Ishikawa (cell line): ENCODE measurements at regions not wholly inside any gene's neighbourhood (a gene's known extent, or its start where the extent isn't known, plus 50 kb on each side); places are given as distances from the start of the nearest gene placed in this dataset.

Source experiments
- CREB1 ChIP-seq: IDR thresholded peaks from 2 replicates; pipeline ENCODE4 v1.6.1; 2012; ENCODE audit warnings: low read depth
- EGR1 ChIP-seq: IDR thresholded peaks from 2 replicates; pipeline ENCODE4 v1.6.1; 2012
- EP300 ChIP-seq: IDR thresholded peaks from 2 replicates; pipeline ENCODE4 v1.6.1; 2012; ENCODE audit warnings: borderline replicate concordance
- FOXM1 ChIP-seq: IDR thresholded peaks from 2 replicates; pipeline ENCODE4 v1.6.1; 2012; ENCODE audit warnings: low read depth, borderline replicate concordance
- NFIC ChIP-seq: IDR thresholded peaks from 2 replicates; pipeline ENCODE4 v1.6.1; 2012
- RAD21 ChIP-seq: IDR thresholded peaks from 2 replicates; pipeline ENCODE4 v1.6.1; 2012; ENCODE audit warnings: low read depth
- TCF12 ChIP-seq: IDR thresholded peaks from 2 replicates; pipeline ENCODE4 v1.6.1; 2012; ENCODE audit warnings: low read depth
- YY1 ChIP-seq: IDR thresholded peaks from 2 replicates; pipeline ENCODE4 v1.6.1; 2012; ENCODE audit warnings: low read depth
- ZBTB7A ChIP-seq: IDR thresholded peaks from 2 replicates; pipeline ENCODE4 v1.6.1; 2012; ENCODE audit warnings: low read depth
- TF ChIP-seq, protein P1 (sequence below): IDR thresholded peaks from 2 replicates; pipeline ENCODE4 v1.6.1; 2012
- TF ChIP-seq, protein P2 (sequence below): IDR thresholded peaks from 2 replicates; pipeline ENCODE4 v1.6.1; 2012; ENCODE audit warnings: low read depth, mild to moderate bottlenecking
- TF ChIP-seq, protein P3 (sequence below): IDR thresholded peaks from 2 replicates; pipeline ENCODE4 v1.6.1; 2012

DNA sequence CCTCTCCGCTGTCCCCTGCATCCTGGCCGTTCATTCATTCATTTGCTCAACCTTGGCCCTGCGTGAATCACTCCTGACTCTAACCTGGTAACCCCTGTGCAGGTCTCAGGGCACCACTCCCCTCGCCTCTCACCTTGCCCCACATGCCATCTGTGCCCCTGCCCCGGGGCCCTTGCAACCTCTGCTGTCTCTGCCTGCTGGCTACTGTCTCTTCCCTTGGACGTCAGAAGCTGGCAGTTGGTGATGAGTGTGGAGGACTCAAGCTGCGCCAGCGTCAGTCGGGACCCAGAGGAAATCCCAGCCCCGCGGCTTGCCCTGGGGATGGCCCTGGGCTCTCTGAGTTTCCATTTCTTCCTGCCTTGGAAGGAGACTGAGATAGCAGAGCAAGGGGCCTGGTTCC lies 154.9 kb downstream of the OLFM1 start:
- TF ChIP-seq EP300 (no peak), YY1 (no peak), RAD21 (no peak), ZBTB7A (no peak), CREB1 (no peak), EGR1 (no peak), NFIC (no peak), FOXM1 (no peak), TCF12 (no peak)
- TF ChIP-seq, protein P1, sequence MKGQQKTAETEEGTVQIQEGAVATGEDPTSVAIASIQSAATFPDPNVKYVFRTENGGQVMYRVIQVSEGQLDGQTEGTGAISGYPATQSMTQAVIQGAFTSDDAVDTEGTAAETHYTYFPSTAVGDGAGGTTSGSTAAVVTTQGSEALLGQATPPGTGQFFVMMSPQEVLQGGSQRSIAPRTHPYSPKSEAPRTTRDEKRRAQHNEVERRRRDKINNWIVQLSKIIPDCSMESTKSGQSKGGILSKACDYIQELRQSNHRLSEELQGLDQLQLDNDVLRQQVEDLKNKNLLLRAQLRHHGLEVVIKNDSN = no peak
- TF ChIP-seq, protein P2, sequence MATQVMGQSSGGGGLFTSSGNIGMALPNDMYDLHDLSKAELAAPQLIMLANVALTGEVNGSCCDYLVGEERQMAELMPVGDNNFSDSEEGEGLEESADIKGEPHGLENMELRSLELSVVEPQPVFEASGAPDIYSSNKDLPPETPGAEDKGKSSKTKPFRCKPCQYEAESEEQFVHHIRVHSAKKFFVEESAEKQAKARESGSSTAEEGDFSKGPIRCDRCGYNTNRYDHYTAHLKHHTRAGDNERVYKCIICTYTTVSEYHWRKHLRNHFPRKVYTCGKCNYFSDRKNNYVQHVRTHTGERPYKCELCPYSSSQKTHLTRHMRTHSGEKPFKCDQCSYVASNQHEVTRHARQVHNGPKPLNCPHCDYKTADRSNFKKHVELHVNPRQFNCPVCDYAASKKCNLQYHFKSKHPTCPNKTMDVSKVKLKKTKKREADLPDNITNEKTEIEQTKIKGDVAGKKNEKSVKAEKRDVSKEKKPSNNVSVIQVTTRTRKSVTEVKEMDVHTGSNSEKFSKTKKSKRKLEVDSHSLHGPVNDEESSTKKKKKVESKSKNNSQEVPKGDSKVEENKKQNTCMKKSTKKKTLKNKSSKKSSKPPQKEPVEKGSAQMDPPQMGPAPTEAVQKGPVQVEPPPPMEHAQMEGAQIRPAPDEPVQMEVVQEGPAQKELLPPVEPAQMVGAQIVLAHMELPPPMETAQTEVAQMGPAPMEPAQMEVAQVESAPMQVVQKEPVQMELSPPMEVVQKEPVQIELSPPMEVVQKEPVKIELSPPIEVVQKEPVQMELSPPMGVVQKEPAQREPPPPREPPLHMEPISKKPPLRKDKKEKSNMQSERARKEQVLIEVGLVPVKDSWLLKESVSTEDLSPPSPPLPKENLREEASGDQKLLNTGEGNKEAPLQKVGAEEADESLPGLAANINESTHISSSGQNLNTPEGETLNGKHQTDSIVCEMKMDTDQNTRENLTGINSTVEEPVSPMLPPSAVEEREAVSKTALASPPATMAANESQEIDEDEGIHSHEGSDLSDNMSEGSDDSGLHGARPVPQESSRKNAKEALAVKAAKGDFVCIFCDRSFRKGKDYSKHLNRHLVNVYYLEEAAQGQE = no peak
- TF ChIP-seq, protein P3, sequence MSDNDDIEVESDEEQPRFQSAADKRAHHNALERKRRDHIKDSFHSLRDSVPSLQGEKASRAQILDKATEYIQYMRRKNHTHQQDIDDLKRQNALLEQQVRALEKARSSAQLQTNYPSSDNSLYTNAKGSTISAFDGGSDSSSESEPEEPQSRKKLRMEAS = no peak
